ENCODE measurements at regions not wholly inside any gene's neighbourhood (a gene's known extent, or its start where the extent isn't known, plus 50 kb on each side); places are given as distances from the start of the nearest gene placed in this dataset.
"Not testable (repeated sequence)": the region's sequence is repeated elsewhere in the genome, so short reads cannot be mapped to it uniquely, and the experiment has no call there.

GRCh38 chrX:25762656-25763055, 375.5 kb upstream of the MAGEB18 start:
- in situ Hi-C loops (cut with HindIII; ENCODE audit: low pct_unique_long_range_greater_than_20kb, low sequenced_read_pairs): no loop called here
- TF ChIP-seq JUND (IDR thresholded peaks at IDR 0.05; ENCODE audit: low read depth): no peak

DNA sequence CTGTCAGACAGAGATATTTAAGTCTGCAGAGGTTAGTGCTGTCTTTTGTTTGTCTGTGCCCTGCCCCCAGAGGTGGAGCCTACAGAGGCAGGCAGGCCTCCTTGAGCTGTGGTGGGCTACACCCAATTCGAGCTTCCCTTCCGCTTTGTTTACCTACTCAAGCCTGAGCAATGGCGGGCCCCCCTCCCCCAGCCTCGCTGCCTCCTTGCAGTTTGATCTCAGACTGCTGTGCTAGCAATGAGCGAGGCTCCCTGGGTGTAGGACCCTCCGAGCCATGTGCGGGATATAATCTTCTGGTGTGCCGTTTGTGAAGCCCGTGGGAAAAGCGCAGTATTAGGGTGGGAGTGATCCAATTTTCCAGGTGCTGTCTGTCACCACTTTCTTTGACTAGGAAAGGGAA, 366.3 kb upstream of the MAGEB18 start:
- DNase-seq (ENCODE audit: low read depth in 1 of 2, low spot score in 1 of 2); in situ Hi-C loops (cut with HindIII; ENCODE audit: low pct_unique_long_range_greater_than_20kb, low sequenced_read_pairs): not testable (repeated sequence)

More at GRCh38 chrX:25762656-25763055, 375.5 kb upstream of the MAGEB18 start:
- DNase-seq (ENCODE audit: low read depth in 1 of 2, low spot score in 1 of 2): no peak

DNA sequence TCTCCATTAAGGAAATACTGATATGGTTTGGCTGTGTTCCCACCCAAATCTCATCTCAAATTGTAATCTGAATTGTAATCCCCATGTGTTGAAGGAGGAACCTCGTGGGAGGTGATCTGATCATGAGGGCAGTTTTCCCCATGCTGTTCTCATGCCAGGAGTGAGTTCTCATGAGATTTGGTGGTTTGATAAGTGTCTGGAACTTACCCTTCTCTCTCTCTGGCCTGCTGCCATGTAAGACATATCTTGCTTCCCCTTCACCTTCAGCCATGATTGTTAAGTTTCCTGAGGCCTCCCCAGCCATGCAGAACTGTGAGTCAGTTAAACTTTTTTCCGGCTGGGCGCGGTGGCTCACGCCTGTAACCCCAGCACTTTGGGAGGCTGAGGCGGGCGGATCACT, 340.3 kb upstream of the MAGEB18 start:
- DNase-seq (ENCODE audit: low read depth in 1 of 2, low spot score in 1 of 2); in situ Hi-C loops (cut with HindIII; ENCODE audit: low pct_unique_long_range_greater_than_20kb, low sequenced_read_pairs): not testable (repeated sequence)

DNA sequence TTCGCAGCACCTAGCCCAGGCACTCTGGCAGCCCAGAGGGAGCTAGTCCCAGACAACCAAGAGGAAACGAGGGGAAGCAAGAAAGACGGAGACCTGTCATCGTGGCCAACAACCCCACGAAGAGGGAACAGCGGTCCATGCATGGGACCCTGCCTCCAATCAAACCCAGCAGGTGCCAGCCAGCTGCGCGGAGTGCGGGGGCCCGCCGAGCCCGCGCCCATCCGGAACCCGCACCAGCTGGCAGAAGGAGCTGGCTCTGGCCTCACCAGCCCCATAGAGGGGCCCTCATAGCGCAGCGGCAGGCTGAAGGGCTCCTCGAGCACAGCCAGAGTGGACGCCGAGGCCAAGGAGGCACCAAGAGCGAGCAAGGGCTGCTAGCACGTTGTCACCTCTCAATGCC, 332.4 kb upstream of the MAGEB18 start:
- DNase-seq (ENCODE audit: low read depth in 1 of 2, low spot score in 1 of 2): no peak
- in situ Hi-C loops (cut with HindIII; ENCODE audit: low pct_unique_long_range_greater_than_20kb, low sequenced_read_pairs): no loop called here
- TF ChIP-seq JUND (IDR thresholded peaks at IDR 0.05; ENCODE audit: low read depth): no peak

DNA sequence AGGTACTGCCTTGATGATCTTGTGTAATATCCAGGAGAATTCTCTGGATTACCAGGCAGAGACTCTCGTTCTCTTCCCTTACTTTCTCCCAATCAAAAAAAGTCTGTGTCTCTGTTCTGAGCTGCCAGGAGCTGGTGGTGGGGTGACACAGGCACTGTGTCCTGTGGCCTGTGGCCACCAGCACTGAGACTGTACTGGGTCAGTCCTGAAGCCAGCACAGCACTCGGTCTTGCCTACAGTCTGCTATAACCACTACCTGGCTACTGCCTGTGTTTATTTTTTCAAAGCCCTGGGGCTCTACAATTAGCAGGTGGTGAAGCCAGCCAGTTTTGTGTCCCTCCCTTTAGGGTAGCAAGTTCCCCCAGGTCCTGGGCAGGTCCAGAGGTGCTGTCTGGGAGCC, 331.1 kb upstream of the MAGEB18 start:
- in situ Hi-C loops (cut with HindIII; ENCODE audit: low pct_unique_long_range_greater_than_20kb, low sequenced_read_pairs): no loop called here
- DNase-seq (ENCODE audit: low read depth in 1 of 2, low spot score in 1 of 2): no peak
- no peak for TF ChIP-seq JUND (IDR thresholded peaks at IDR 0.05; ENCODE audit: low read depth)

- in situ Hi-C loops (cut with HindIII; ENCODE audit: low pct_unique_long_range_greater_than_20kb, low sequenced_read_pairs): no loop called here
- DNase-seq (ENCODE audit: low read depth in 1 of 2, low spot score in 1 of 2): no peak
- no peak for TF ChIP-seq JUND (IDR thresholded peaks at IDR 0.05; ENCODE audit: low read depth)
These were observed 327.9 kb upstream of the MAGEB18 start for GRCh38 chrX:25810202-25810601.

GRCh38 chrX:25819879-25820278, 318.3 kb upstream of the MAGEB18 start:
- no peak for TF ChIP-seq JUND (IDR thresholded peaks at IDR 0.05; ENCODE audit: low read depth)
- no peak for DNase-seq (ENCODE audit: low read depth in 1 of 2, low spot score in 1 of 2)
- in situ Hi-C loops (cut with HindIII; ENCODE audit: low pct_unique_long_range_greater_than_20kb, low sequenced_read_pairs): no loop called here

GRCh38 chrX:25851141-25851540, 287.0 kb upstream of the MAGEB18 start:
- in situ Hi-C loops (cut with HindIII; ENCODE audit: low pct_unique_long_range_greater_than_20kb, low sequenced_read_pairs): no loop called here
- DNase-seq (ENCODE audit: low read depth in 1 of 2, low spot score in 1 of 2): no peak

GRCh38 chrX:25853002-25853479, 285.1 kb upstream of the MAGEB18 start:
- no peak for DNase-seq (ENCODE audit: low read depth in 1 of 2, low spot score in 1 of 2)
- in situ Hi-C loops (cut with HindIII; ENCODE audit: low pct_unique_long_range_greater_than_20kb, low sequenced_read_pairs): no loop called here
- TF ChIP-seq JUND (IDR thresholded peaks at IDR 0.05; ENCODE audit: low read depth): no peak

More at GRCh38 chrX:25851141-25851540, 287.0 kb upstream of the MAGEB18 start:
- no peak for TF ChIP-seq JUND (IDR thresholded peaks at IDR 0.05; ENCODE audit: low read depth)

GRCh38 chrX:25858273-25858880, 279.8 kb upstream of the MAGEB18 start:
- no peak for TF ChIP-seq JUND (IDR thresholded peaks at IDR 0.05; ENCODE audit: low read depth)
- in situ Hi-C loops (cut with HindIII; ENCODE audit: low pct_unique_long_range_greater_than_20kb, low sequenced_read_pairs): no loop called here
- DNase-seq (ENCODE audit: low read depth in 1 of 2, low spot score in 1 of 2): no peak

DNA sequence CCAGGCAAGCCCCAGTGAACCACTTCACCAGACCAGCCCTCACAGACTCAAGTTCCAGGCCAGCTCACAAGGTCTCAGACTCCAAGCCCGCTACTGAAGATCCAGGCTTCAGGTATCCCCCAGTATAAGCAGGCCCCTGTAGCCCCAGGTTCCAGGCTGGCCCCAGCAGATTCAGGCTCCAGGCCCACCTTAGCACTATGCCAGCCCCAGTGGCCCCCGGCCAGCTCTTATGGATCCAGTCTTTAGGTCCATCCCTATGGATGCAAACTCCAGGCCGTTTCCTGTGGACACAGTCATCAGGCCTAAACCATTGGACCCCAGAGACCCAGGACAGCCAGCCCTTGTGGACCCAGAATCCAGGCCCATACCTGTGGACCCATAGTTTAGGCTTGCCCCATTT, 277.8 kb upstream of the MAGEB18 start:
- in situ Hi-C loops (cut with HindIII; ENCODE audit: low pct_unique_long_range_greater_than_20kb, low sequenced_read_pairs): no loop called here
- no peak for TF ChIP-seq JUND (IDR thresholded peaks at IDR 0.05; ENCODE audit: low read depth)
- no peak for DNase-seq (ENCODE audit: low read depth in 1 of 2, low spot score in 1 of 2)

DNA sequence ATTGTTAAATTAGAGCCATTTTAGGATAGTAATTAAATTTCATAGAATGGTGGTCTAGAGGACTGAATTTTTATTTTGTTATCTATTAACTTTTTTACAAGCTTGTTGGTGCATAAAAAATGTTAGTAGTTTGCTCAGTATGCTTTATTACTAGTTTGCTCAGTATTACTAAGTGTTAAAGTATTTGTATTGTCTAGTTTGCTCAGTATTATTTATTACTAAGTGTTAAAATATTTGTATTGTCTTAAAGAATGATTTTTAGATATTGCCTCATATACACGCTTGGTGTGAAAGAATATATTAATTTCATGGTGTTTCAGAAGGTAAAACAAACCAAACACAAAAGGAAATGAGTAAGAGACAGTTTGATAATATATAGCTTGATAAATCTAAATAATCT, 268.4 kb upstream of the MAGEB18 start:
- DNase-seq (ENCODE audit: low read depth in 1 of 2, low spot score in 1 of 2): no peak
- TF ChIP-seq JUND (IDR thresholded peaks at IDR 0.05; ENCODE audit: low read depth): no peak
- in situ Hi-C loops (cut with HindIII; ENCODE audit: low pct_unique_long_range_greater_than_20kb, low sequenced_read_pairs): no loop called here

GRCh38 chrX:25872786-25873185, 265.4 kb upstream of the MAGEB18 start:
- no peak for TF ChIP-seq JUND (IDR thresholded peaks at IDR 0.05; ENCODE audit: low read depth)
- in situ Hi-C loops (cut with HindIII; ENCODE audit: low pct_unique_long_range_greater_than_20kb, low sequenced_read_pairs): no loop called here
- DNase-seq (ENCODE audit: low read depth in 1 of 2, low spot score in 1 of 2): no peak

GRCh38 chrX:25873196-25873595, 264.9 kb upstream of the MAGEB18 start:
- no peak for TF ChIP-seq JUND (IDR thresholded peaks at IDR 0.05; ENCODE audit: low read depth)
- no peak for DNase-seq (ENCODE audit: low read depth in 1 of 2, low spot score in 1 of 2)
- in situ Hi-C loops (cut with HindIII; ENCODE audit: low pct_unique_long_range_greater_than_20kb, low sequenced_read_pairs): no loop called here
